ENCODE measurements at regions not wholly inside any gene's neighbourhood (a gene's known extent, or its start where the extent isn't known, plus 50 kb on each side); places are given as distances from the start of the nearest gene placed in this dataset.

- TF ChIP-seq HMGXB4 (CRISPR knock-in tag; IDR thresholded peaks at IDR 0.05): no peak
These were observed 250.1 kb upstream of the CTAGE1 start (continued) for GRCh38 chr18:22667616-22668422.

- Mint-ChIP-seq H3K36me3 (peaks cover 10% of the 10 kb centered on the region), H3K4me1 (no peaks in the 10 kb centered on the region), H3K27me3 (ENCODE audit: low read depth) (no peaks in the 10 kb centered on the region), H3K27ac (no peak overlapping the region), H3K9me3 (peaks cover 24% of the 10 kb centered on the region), H3K4me3 (no peak overlapping the region)
- ChIA-PET CTCF (no interaction called here), POLR2A (no interaction called here)
- DNase-seq (ENCODE audit: low spot score) (no peak), ATAC-seq (no peak)
- no peak for TF ChIP-seq ZNF263 (CRISPR knock-in tag; IDR thresholded peaks at IDR 0.05; ENCODE audit: low read depth)
- no peak for TF ChIP-seq ELF4 (CRISPR knock-in tag; IDR thresholded peaks at IDR 0.05; ENCODE audit: low read depth)
- no peak for TF ChIP-seq ATF3 (CRISPR knock-in tag; conservative IDR thresholded peaks at IDR 0.05)
- TF ChIP-seq GRHL2 (CRISPR knock-in tag; IDR thresholded peaks at IDR 0.05; ENCODE audit: insufficient replicate concordance, severe bottlenecking): no peak
- no peak for TF ChIP-seq ATF6 (CRISPR knock-in tag; IDR thresholded peaks at IDR 0.05)
- no peak for TF ChIP-seq ZNF281 (CRISPR knock-in tag; IDR thresholded peaks at IDR 0.05)
- no peak for TF ChIP-seq GTF2I (CRISPR knock-in tag; conservative IDR thresholded peaks at IDR 0.05)
- TF ChIP-seq ZNF219 (CRISPR knock-in tag; IDR thresholded peaks at IDR 0.05; ENCODE audit: borderline replicate concordance): no peak
- no peak for TF ChIP-seq ZNF512 (CRISPR knock-in tag; IDR thresholded peaks at IDR 0.05; ENCODE audit: borderline replicate concordance)
These were observed 250.8 kb upstream of the CTAGE1 start for GRCh38 chr18:22668496-22668895.

GRCh38 chr18:22670914-22671313, 253.2 kb upstream of the CTAGE1 start:
- Mint-ChIP-seq H3K4me3 (no peak overlapping the region), H3K4me1 (no peaks in the 10 kb centered on the region), H3K27ac (no peak overlapping the region), H3K36me3 (no peaks in the 10 kb centered on the region), H3K27me3 (ENCODE audit: low read depth) (peaks cover 4% of the 10 kb centered on the region; the same call in 1 of the 2 replicates), H3K9me3 (peaks cover 3% of the 10 kb centered on the region; the same call in 1 of the 2 replicates)
- DNase-seq (ENCODE audit: low spot score) (no peak), ATAC-seq (no peak)
- ChIA-PET CTCF (no interaction called here), POLR2A (no interaction called here)
- TF ChIP-seq MYBL2 (CRISPR knock-in tag; IDR thresholded peaks at IDR 0.05): no peak
- no peak for TF ChIP-seq CTCF (IDR thresholded peaks at IDR 0.05)
- TF ChIP-seq TP53 (CRISPR knock-in tag; IDR thresholded peaks at IDR 0.05): no peak
- TF ChIP-seq GTF2I (CRISPR knock-in tag; conservative IDR thresholded peaks at IDR 0.05): no peak
- TF ChIP-seq CREB1 (CRISPR knock-in tag; IDR thresholded peaks at IDR 0.05): no peak
- no peak for TF ChIP-seq E2F4 (CRISPR knock-in tag; IDR thresholded peaks at IDR 0.05; ENCODE audit: borderline replicate concordance, low read depth)
- TF ChIP-seq OVOL2 (CRISPR knock-in tag; IDR thresholded peaks at IDR 0.05; ENCODE audit: borderline replicate concordance): no peak
- no peak for TF ChIP-seq EMX1 (CRISPR knock-in tag; IDR thresholded peaks at IDR 0.05)
- TF ChIP-seq E2F5 (CRISPR knock-in tag; IDR thresholded peaks at IDR 0.05): no peak
- no peak for TF ChIP-seq ESRRA (CRISPR knock-in tag; IDR thresholded peaks at IDR 0.05; ENCODE audit: borderline replicate concordance)
- no peak for TF ChIP-seq SMAD4 (CRISPR knock-in tag; IDR thresholded peaks at IDR 0.05)

All from WTC11 (cell line).